Left kidney (tissue), 1 donor: ENCODE measurements at regions not wholly inside any gene's neighbourhood (a gene's known extent, or its start where the extent isn't known, plus 50 kb on each side); places are given as distances from the start of the nearest gene placed in this dataset.
"Not testable (repeated sequence)": the region's sequence is repeated elsewhere in the genome, so short reads cannot be mapped to it uniquely, and the experiment has no call there.

ENCODE experiments used
- DNase-seq: peaks from one replicate; pipeline ENCODE4 v3.0.0-alpha.2; 2013

- DNase-seq: no peak
Observed at GRCh38 chr17:37828651-37829124, 83.8 kb upstream of the HNF1B start.

DNA sequence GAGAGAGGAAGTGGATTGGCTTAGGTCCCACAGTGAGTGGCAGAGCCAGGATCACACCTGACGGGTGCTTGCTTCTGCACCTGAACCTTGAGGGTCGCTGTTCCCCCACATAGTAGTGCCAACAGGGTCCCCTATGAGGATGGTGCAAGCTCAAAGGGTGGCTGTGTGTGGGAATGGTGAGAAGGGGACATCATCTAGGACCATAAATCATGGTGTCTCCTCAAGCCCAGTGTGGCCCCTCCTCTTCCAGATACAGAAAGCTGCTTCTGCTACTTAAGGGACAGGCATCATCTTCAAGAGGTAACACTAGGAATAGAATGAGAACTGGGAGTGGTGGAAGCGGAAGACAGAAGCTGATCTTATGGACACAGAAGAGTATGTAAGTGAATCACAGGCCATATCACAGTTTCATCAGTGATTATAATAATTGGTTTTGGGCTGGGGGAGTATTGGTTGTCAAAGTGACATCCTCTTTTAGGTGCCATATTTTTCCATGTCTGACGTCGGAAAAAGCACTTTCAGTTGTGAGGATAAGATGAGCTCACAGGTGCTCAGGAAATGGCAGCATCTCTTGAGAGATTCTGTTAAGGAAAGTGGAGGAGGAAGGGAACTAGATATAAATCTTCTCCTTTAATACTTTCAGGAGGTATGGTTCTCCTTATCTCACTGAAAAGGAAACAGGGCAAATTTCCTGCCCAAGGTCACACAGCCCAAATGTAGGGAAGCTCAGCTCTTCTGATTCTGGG is 83.2 kb upstream of the HNF1B start:
- no peak for DNase-seq

DNA sequence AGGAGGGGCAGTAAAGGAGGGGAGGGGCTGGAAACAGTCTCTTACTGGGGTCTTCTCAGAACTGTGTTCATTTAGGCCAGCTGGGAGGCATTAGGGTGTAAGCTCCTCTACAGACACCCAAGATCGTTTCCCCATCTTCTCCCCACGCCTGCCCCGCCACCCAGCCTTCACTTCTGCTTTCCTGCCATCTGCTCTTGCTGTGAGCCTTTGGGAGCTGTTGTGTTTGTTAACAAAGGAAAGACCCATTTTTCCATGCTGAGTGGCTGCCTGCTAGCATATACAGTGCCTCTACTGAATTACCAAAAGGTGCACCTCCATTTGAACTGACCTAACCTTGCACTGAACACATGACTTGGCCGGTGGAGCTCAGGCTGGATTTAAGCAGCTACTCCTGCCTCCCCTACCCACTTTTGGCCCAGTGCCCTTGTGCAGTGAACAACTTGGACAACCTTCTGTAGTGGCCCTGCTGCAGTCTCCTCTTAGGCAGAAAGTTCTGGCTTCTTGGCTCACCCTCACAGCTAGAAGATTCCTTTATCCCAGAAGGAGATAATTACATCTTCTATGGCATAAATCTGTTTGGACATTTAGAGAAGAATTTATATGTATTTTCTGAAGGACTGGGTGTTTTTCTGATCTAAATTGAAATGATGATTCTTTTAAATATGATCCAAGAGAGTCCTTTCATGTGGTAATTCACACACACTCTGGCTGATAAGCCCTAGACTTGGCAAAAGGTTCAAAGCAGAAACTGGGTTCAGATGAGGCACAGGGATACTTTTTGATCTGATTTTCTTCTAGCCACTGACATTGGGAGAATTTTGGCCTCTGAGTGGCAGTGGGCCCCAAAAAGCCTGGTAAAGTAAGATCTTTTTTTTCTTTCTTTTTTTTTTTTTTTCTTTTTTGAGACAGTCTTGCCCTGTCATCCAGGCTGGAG is 81.9 kb upstream of the HNF1B start:
- no peak for DNase-seq

DNA sequence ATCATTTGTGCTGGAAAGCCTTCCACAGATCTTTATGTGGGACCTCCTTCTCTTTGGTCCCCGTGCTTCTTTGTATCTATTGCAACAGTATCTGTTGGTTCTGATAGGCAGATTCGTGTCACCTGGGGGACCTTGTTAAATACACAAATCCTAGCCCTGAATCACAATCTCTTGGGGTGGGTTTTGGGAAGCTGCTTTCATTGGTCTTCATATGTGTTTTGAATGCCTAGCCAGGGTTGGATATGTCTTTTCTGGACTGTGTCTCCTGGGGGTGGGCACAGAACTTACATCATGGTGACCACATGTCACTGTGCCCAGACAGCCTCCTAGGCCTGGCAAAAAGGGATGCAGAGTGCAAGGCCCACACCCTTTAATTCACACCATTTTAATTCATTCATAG is 81.0 kb upstream of the HNF1B start:
- DNase-seq: no peak

DNA sequence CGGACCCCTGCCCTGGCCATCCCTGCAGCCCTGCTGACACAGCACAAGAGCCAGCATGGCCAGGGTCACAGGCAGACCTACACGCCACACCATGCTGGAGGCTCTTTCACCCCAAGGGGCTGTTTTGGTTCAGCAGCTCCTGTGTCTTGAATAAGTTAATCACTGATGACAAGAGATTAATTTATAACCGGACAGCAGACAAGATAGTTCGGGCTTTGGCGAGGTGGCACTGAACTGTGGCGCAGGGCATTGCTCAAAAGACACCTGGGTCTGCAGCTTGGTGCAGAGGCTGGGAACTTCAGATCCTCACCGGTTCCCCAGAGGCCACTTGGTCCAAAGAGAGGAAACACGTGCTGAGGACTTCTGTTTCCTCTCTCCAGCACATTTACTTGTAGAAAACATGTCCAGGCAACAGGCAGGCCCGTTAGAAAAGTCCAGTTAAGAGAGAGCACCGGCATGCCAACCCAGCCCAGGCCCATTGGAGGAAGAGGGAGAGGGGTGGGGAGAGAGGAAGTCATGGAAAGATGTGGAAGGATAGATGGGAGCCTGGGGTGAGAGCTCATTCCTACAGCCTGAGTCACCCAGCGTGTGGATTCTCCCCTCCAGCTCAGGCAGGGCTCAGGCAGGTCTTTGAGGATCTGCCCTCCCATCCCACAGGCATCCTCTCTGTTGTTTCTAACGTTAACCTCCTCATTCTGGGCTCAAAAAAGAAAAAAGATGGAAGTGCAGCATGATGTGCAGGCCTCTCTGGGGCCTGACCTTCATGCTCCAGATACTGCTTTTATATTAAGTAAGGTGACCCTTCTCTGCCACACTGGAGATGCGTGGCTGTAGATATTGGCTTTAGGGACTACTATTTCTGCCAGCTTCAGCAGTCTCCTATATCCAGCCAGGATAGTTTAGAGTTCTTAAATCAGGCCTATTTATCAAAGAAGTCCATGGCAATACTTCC is 80.0 kb upstream of the HNF1B start:
- DNase-seq: no peak

- no peak for DNase-seq
Observed at GRCh38 chr17:37823996-37824395, 79.1 kb upstream of the HNF1B start.

DNA sequence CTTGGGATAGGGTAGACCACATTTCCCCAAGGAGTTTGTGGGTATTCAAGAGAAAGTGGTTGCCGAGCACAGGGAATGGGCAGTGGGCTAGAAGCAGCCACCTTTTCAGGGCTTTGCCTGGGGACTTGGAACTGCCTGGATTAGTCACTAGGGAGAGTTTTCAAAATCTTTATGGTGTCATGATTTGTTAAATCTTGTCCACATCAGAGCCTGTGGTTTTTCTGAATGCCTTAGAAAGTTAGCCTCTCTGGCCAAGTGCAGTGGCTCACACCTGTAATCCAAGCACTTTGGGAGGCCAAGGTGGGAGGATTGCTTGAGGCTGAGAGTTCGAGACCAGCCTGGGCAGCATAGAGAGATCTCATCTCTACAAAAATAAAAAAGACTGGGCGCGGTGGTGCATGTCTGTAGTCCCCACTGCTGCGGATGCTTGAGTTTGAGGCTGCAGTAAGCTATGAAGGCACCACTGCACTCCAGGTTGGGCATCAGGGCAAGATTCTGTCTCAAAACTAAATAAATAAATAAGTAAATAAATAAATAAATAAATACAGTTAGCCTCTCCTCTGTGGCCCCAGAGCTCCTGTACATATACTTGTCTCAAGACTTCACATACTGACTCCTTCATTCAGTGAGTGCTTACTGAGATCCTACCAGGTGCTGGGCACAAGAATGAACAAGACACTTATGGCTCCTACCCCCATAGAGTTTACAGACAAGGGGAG is 76.3 kb upstream of the HNF1B start:
- no peak for DNase-seq

- DNase-seq: no peak
Observed at GRCh38 chr17:37820313-37820994, 75.6 kb upstream of the HNF1B start.

DNA sequence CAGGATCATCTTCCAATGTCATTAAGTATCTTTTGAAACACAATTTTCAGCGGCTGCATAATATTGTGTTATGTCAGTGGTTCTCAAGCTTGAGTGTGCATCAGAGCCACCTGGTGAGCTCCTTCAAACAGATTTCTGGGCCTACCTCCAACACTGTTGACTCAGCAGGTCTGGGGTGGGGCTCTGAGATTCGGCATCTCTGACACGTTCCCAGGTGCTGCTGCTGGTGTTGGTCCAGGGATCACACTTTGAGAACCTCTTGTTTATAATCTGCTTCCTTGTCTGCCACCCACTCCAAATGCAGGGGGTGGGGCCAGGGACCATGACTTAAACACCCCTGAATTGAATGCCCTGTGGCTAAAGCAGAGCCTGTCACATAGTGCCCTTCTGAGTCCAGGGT is 73.8 kb upstream of the HNF1B start:
- DNase-seq: no peak

DNA sequence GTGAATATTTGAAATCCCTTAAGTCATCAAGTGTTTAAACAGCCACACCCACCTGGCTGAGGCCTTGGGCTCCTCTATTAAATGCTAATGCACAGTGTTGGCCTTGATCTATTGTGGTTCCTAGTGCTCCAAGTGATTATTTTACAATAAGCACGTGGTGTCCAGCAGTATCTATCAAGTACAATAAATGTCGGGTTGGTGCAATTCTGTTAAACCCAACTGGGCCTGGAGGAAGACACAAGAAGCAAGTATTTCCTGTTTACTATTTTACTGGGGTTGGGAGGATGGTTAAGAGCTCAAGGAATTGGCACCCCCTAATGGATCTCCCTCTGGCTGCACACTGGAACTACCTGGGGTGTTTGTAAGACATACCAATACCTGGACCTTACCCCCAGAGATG is 72.1 kb upstream of the HNF1B start:
- no peak for DNase-seq

DNA sequence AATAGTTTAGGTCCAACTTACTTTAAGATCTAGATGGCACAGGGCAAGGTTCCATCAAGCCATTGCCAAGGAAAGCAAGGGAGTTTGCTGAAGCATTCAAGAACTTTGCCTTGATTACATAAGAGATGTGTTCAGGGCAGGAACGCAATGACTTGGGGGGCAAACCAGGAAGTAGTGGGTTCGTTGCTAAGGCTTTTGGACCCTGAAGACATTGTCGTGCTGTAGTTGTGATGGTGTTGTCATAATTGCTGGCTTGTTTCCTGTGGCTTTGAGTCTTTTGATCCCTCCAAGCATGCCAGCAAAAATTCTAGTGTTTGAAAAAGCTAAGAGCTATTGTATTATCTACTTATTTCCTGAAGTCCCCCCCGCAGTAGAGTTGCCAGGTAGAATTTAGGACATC is 70.7 kb upstream of the HNF1B start:
- no peak for DNase-seq

DNA sequence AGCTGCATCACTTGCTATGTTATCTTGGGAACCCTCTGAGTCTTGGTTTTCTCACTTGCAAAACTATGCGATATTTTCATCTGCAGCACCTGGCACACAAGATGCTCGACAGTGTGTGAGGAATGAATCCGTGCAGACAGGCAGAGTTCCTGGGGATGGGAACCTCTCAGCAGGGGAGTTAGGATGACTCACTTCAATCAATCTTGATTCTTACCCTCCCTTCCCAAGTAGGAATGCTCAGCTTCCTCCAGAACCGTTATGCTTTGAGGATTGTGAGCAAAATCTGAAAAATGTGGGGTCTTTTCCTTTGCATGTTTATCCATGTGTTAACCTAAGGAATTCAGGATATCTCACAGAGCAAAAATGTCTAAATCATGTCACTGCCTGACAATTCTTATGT is 68.9 kb upstream of the HNF1B start:
- DNase-seq: no peak

DNA sequence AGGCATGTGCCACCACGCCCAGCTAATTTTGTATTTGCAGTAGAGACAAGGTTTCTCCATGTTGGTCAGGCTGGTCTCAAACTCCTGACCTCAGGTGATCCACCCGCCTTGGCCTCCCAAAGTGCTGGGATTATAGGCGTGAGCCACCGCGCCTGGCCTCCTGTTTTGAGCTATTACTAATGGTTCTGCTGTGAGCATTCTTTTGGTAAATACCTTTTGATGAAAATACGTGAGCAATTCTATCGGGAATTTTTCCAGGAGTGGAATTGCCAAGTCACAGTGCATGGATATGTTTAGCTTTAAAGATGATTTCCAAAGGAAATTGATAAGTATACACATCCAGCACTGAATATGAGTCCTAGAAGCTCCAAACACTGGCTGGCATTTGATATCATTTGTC is 64.0 kb upstream of the HNF1B start:
- not testable (repeated sequence) for DNase-seq

- no peak for DNase-seq
Observed at GRCh38 chr17:37802712-37803416, 58.0 kb upstream of the HNF1B start.

DNA sequence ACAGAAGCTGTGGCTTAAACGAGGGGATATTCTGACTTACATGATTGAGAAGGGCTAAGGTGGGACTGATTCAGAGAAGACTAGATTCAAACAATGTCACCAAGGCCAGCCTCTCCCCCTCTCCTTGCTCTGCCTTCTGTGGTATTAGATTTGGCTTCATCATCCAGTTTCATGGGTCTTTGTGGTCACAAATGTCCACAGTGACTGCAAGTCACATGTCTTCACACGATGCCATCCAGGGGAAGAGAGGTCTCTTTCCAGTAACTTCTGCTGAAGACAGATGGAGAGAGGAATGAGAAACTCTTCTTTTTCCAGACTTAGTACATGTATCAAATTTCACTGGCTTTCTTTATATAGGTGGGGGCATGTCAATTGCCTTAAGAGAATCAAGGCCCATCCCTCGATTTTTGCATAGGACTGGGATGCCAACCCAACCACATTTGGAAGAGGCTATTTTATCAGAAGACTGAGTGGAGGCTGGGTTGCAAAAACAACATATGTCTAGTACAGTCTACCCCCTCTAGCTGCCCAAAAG is 57.3 kb upstream of the HNF1B start:
- DNase-seq: no peak

DNA sequence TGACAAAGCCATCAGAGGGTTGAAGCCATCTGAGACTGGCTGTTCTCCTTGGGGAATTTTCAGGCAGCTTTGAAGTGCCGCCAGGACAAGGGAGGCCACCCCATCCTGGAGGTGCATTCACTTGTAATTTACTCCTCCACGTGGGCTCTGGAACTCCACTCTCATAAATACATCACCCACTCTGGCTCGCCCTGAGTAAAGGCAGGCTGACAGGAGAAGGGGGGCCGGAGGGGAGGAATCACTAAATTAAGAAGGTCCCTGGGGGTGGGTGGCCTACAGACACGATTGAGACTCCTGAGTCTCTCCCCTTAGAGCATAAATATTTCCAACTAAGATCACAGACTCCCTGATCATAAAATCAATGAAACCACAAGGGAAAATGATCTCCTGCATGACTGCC is 56.3 kb upstream of the HNF1B start:
- DNase-seq: peak; percentile 57

- no peak for DNase-seq
Observed at GRCh38 chr17:37797206-37797605, 52.3 kb upstream of the HNF1B start.

GRCh38 chr17:37796076-37796475 is 51.2 kb upstream of the HNF1B start:
- DNase-seq: no peak
